DND-41 (cell line): ENCODE measurements at regions not wholly inside any gene's neighbourhood (a gene's known extent, or its start where the extent isn't known, plus 50 kb on each side); places are given as distances from the start of the nearest gene placed in this dataset.

ENCODE experiments used
- ATAC-seq: fragments of 200-7000 bp; cut with Tn5 transposase; 3 replicates; pipeline ENCODE4 v1.9.1; 2021; ENCODE audit warnings: low read depth; ENCODE audit not compliant: insufficient read depth
- DNase-seq: peaks from one replicate; pipeline ENCODE4 v3.0.0-alpha.2; 2020
- H2AFZ ChIP-seq: 2 replicates; pipeline ENCODE4 v1.6.0; 2012; ENCODE audit warnings: low read depth, low read length
- H3K27ac ChIP-seq: 2 replicates; pipeline ENCODE4 v1.5.1; 2012; ENCODE audit warnings: low read length, inconsistent platforms
- H3K27me3 ChIP-seq: fragments of 200-600 bp; sonication (generic); 2 replicates; pipeline ENCODE4 v1.6.0; 2012; ENCODE audit warnings: low read length, mild to moderate bottlenecking, inconsistent platforms; ENCODE audit not compliant: insufficient read depth, poor library complexity
- H3K36me3 ChIP-seq: 2 replicates; pipeline ENCODE4 v1.5.1; 2012; ENCODE audit warnings: low read length, inconsistent platforms; ENCODE audit not compliant: insufficient read depth
- H3K4me1 ChIP-seq: 2 replicates; pipeline ENCODE4 v1.5.1; 2012; ENCODE audit warnings: mild to moderate bottlenecking, low read length; ENCODE audit not compliant: insufficient read depth
- H3K4me2 ChIP-seq: 2 replicates; pipeline ENCODE4 v1.6.0; 2012; ENCODE audit warnings: mild to moderate bottlenecking, moderate library complexity, low read length, inconsistent platforms; ENCODE audit not compliant: insufficient read depth
- H3K4me3 ChIP-seq, 2 experiments: fragments of 200-600 bp in 1 of 2; shearing (Covaris generic) in 1 of 2; 2 replicates each; pipeline ENCODE4 v1.5.1; 2012 to 2016; ENCODE audit warnings: inconsistent platforms in 2 of 2, low read length in 2 of 2, mild to moderate bottlenecking in 2 of 2, low read depth in 1 of 2, moderate library complexity in 1 of 2
- H3K79me2 ChIP-seq: 2 replicates; pipeline ENCODE4 v1.6.0; 2012; ENCODE audit warnings: low read length, inconsistent platforms; ENCODE audit not compliant: insufficient read depth
- H3K9ac ChIP-seq: 2 replicates; pipeline ENCODE4 v1.6.0; 2012; ENCODE audit warnings: low read depth, mild to moderate bottlenecking, inconsistent platforms, low read length, moderate library complexity
- H3K9me3 ChIP-seq: 2 replicates; pipeline ENCODE4 v1.5.1; 2012; ENCODE audit warnings: low read length, moderate library complexity, mild to moderate bottlenecking, inconsistent platforms; ENCODE audit not compliant: insufficient read depth, severe bottlenecking
- H4K20me1 ChIP-seq: 2 replicates; pipeline ENCODE4 v1.6.0; 2012; ENCODE audit warnings: low read length; ENCODE audit not compliant: insufficient read depth
- CTCF ChIP-seq: IDR thresholded peaks from 2 replicates; pipeline ENCODE4 v1.5.1; 2012; ENCODE audit warnings: borderline replicate concordance, low read length, moderate library complexity, mild to moderate bottlenecking; ENCODE audit not compliant: poor library complexity, severe bottlenecking; ENCODE audit errors: extremely low read depth
- EZH2 ChIP-seq: IDR thresholded peaks from 3 replicates; pipeline ENCODE4 v1.6.1; 2012; ENCODE audit warnings: borderline replicate concordance, low read depth, mild to moderate bottlenecking, moderate library complexity, low read length, inconsistent platforms; ENCODE audit not compliant: severe bottlenecking

DNA sequence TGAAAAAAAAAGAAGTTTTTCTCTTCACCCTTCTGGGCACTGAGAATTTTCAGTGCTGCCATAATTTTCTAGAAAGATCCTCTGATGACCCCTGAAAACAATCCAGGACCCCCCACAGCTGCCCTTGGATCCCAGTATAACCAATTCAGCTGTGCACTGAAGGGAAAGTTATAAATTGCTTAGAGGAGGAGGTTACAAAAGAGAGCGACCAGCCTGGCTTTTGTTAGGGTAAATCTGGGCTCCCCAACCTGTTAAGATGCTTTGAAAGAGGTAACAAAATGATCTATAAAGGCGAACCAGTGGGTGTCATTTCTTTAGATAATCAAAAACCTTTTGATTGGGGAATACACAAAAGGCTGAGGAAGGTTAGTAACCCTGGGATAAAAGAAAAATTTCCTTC, 407.9 kb upstream of the ATP11B start:
- no peak for TF ChIP-seq CTCF
- no peak for TF ChIP-seq EZH2
- Histone ChIP-seq H3K4me2 (no peak overlapping the region), H3K9me3 (no peaks in the 10 kb centered on the region), H3K27me3 (no peaks in the 10 kb centered on the region), H3K9ac (no peak overlapping the region), H4K20me1 (no peaks in the 10 kb centered on the region), H2AFZ (no peak overlapping the region), H3K27ac (no peak overlapping the region), H3K4me3 (no peak overlapping the region), H3K4me1 (no peaks in the 10 kb centered on the region), H3K79me2 (no peaks in the 10 kb centered on the region), H3K36me3 (no peaks in the 10 kb centered on the region)
- ATAC-seq (no peak), DNase-seq (no peak)

- H3K4me2 ChIP-seq = no peak overlapping the region
- no peak overlapping the region for H3K4me3 ChIP-seq
- no peaks in the 10 kb centered on the region for H3K9me3 ChIP-seq
- TF ChIP-seq EZH2 = no peak
- TF ChIP-seq CTCF = no peak
- no peaks in the 10 kb centered on the region for H3K4me1 ChIP-seq
- no peak for ATAC-seq
- H4K20me1 ChIP-seq = no peaks in the 10 kb centered on the region
- DNase-seq = no peak
- H3K36me3 ChIP-seq = no peaks in the 10 kb centered on the region
- no peaks in the 10 kb centered on the region for H3K79me2 ChIP-seq
- no peak overlapping the region for H3K27ac ChIP-seq
- H2AFZ ChIP-seq = no peak overlapping the region
- H3K9ac ChIP-seq = no peak overlapping the region
- H3K27me3 ChIP-seq = no peaks in the 10 kb centered on the region
Observed at GRCh38 chr3:182388506-182388905, 404.8 kb upstream of the ATP11B start.

GRCh38 chr3:182389071-182389815, 404.1 kb upstream of the ATP11B start:
- H3K4me3 ChIP-seq = no peak overlapping the region
- no peak overlapping the region for H3K27ac ChIP-seq
- H3K4me2 ChIP-seq = no peak overlapping the region
- TF ChIP-seq EZH2 = no peak
- TF ChIP-seq CTCF = no peak
- no peaks in the 10 kb centered on the region for H4K20me1 ChIP-seq
- H2AFZ ChIP-seq = no peak overlapping the region
- H3K36me3 ChIP-seq = no peaks in the 10 kb centered on the region
- H3K9me3 ChIP-seq = no peaks in the 10 kb centered on the region
- ATAC-seq (no peak), DNase-seq (no peak)
- no peak overlapping the region for H3K9ac ChIP-seq
- no peaks in the 10 kb centered on the region for H3K27me3 ChIP-seq
- H3K79me2 ChIP-seq = no peaks in the 10 kb centered on the region
- no peaks in the 10 kb centered on the region for H3K4me1 ChIP-seq

DNA sequence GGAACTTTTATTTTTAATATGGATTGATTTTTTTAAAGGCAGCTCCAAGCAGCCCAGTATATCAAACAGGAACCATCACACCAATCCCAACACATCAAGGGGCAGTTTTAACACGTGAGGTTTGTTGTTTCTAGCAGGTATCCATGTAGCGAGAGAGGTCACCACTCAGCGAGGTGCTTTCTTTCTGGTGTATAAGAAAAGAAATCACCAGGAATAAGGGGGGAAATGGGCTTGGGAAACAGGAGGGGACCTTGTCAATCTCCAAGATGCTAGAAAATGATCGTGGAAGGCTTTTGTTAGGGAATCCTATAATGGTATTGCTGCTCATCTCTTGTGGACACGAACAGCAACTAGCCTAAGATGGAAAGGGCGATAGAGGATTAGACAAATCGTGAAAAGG, 402.9 kb upstream of the ATP11B start:
- Histone ChIP-seq H3K79me2 (no peaks in the 10 kb centered on the region), H3K9ac (no peak overlapping the region), H3K4me2 (no peak overlapping the region), H3K27me3 (no peaks in the 10 kb centered on the region), H3K9me3 (no peaks in the 10 kb centered on the region), H3K36me3 (no peaks in the 10 kb centered on the region), H3K27ac (no peak overlapping the region), H2AFZ (no peak overlapping the region), H3K4me3 (no peak overlapping the region), H3K4me1 (no peaks in the 10 kb centered on the region), H4K20me1 (no peaks in the 10 kb centered on the region)
- no peak for ATAC-seq
- TF ChIP-seq EZH2 = no peak
- TF ChIP-seq CTCF = no peak
- DNase-seq = no peak
